NCI-H2196 treated with DMSO at 0.1 percent for 48 hours (cell line): ENCODE measurements at regions not wholly inside any gene's neighbourhood (a gene's known extent, or its start where the extent isn't known, plus 50 kb on each side); places are given as distances from the start of the nearest gene placed in this dataset.
"Not testable (repeated sequence)": the region's sequence is repeated elsewhere in the genome, so short reads cannot be mapped to it uniquely, and the experiment has no call there.

ENCODE experiments used
- DNase-seq: peaks from one replicate; lab custom pipeline; 2025; ENCODE audit not compliant: unreplicated experiment; lab: John Stamatoyannopoulos, UW

DNA sequence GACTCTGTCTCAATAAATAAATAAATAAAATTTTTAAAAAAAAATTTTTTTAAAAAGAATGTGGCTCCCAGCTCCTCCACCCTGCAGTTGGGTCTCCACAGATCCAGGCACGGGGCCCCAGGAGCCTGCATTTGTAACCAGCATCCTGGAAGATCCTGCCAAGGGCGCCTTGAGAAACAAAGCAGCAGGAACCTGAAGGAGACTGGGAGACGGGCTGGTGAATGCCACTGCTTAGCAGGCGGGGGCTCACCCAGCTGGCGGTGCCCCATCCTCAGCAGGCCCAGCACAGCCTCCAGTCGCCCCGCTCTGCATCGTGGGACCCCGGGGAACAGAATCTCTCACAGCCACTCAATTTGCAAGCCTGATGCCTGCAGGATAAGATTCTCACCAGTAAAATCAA lies 187.5 kb upstream of the SALL3 start:
- DNase-seq: no peak

DNA sequence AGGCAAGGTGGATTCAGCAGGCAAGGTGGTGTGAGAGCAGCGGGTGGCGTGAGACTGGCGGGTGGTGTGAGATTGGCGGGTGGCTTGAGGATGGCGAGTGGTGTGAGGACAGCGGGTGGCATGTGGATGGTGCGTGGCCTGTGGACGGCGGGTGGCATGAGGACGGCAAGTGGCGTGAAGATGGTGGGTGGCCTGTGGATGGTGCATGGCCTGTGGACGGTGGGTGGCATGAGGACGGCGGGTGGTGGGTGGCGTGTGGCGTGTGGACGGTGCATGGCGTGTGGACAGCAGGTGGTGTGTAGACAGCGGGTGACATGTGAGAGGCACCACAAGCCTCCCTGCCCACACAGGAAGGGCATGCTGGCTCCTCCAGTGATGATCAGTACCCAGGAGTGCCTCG lies 186.9 kb upstream of the SALL3 start:
- no peak for DNase-seq

DNA sequence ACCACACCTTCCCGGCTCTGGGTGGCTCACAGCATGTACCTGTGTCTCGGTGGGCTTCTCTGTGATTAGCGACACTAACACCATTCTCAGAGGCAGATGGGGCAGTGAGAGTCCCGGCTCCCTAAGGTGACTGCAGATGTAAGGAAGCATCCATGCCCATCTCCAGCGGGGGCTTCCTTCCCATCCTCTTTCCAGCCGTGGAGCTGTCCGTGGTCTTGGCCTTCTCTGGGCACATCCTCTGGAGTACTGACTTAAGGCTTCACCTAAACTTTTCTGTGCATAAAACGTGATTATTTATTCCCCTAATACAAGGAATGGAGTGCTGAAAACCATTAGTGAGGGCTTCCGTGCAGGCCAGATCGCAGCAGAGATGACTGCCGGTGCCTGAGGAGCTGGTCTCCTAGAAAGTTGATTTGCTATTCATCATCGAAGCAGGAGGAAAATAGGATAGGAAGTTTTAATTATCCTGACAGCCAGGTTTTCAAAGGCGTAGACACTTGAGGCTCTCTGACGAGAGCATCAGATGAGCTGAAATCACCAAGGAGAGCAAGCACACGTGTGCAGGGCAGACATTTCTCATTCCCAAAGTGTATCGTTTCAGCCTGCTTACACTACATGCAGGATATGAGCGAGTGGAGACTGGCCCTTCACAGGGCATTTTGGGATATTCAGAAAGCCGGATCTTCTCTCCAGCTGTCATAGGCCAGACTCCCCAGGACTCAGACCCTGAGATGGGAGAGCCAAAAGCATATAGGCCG lies 186.1 kb upstream of the SALL3 start:
- no peak for DNase-seq

DNA sequence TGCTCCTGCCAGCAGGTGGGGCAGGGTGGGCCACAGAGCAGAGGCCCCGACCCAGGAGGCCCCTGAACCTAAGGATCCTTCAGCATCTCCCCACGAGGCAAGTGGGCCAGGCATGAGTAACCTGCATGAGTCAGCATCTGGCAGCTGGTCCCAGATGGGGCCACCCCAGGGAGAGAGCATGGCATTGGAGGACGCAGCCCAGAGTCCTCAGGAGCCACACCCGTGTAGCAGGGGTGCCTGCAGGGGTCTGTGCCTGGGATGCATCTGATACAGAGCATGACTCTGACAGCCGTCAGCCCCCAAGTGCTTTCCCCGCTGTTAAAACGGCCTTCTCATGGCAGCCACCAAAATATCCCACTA lies 185.6 kb upstream of the SALL3 start:
- no peak for DNase-seq

DNA sequence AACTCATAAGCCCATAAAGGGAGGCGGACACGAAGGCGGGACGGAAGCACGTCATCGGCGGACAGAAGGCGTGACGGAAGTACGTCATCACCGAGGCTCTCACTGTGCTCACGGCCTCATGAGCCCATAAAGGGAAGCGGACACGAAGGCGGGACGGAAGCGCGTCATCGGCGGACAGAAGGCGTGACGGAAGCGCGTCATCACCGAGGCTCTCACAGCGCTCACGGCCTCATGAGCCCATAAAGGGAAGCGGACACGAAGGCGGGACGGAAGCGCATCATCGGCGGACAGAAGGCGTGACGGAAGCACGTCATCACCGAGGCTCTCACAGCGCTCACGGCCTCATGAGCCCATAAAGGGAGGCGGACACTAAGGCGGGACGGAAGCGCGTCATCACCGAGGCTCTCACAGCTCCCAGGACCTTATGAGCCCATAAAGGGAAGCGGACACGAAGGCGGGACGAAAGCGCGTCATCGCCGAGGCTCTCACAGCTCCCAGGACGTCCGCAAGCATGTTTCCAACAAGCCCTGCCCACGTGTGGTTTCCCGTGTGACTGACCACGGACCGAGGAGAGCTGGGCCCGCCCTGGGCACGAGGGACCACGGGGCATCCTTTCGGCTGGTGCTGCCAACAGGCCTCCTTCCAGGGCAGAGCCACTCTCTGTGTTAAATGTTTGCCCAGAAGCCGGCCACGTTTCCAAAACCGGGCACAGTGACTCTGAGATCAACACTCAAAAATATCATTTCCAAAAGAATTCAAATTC lies 182.7 kb upstream of the SALL3 start:
- DNase-seq: no peak

DNA sequence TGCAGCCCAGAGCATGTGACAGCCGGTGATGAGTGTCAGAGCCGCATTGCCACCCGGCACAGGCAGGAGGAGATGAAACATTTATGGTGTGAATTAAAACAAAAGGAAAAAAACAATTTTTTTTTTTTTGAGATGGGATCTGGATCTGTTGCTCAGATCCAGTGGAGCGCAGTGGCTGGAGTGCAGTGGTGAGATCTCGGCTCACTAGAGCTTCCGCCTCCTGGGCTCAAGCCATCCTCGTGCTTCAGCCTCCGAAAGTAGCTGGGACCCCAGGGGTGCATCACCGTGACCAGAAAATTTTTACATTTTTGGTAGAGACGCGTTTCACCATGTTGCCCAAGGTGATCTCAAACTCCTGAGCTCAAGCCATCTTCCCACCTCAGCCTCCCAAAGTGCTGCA lies 182.1 kb upstream of the SALL3 start:
- DNase-seq: no peak

DNA sequence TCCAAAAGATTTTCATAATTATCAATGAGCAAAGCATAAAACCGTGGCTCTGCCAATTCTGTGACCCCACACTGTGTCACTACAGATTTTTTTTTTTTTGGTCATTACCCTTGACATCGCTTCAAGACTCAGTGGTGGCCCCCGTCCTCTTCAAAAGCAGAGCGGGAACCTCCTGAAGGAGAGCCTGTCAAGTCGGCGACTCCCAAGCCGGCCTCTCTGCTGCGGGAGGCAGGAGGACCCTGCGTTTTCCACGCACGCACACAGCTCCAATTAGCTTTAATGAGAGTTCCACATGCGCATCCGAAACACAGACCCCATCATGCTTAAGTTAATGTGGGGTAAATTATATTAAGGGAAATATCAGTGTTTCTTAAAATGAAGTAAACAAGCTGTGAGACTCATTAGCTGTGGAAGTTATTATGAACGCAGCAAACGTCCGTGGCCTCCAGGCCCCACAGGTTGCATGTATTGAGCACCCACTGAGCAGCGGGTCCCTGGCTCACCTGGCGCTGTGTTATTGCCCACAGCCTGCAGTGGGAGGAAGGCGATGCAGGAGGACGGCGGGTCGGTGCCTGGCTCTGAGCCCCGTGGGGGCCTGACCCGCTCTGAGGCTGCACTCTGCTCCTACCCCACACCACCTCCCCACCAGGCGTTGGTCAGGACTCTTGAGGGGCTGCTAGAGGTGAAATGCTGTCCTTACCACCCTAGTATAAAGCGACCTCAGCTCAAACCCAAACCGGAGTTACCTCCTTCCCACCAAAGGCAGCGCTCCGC lies 181.0 kb upstream of the SALL3 start:
- no peak for DNase-seq

DNA sequence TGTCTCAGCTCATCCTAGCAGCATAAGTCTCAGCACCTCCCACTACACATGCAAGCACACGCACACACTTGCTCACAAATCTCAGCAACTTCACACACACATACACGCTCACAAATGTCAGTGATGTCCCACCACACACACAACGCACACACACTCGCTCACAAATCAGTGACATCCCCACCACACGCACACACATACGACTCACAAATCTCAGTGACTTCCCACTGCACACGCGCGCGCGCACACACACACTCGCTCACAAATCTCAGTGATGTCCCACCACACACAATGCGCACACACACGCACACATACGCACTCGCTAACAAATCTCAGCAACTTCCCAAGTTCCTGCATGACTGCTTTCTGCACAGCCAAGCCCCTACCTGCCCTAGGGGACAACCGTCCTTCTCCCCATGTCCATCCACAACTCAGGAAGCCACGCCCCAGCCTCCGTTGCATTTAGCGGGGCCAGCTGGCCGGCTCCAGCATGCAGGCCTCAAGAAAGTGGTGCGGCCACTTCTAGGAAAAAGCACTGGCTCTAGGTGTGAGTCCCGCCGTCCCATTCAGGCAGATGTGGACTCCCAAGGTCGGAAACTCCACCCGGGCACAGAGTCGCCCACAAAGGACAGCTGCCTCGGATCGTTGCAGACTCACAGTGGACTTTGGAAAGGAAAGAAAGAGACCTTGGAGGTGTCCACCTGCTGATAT lies 180.1 kb upstream of the SALL3 start:
- DNase-seq: no peak

DNA sequence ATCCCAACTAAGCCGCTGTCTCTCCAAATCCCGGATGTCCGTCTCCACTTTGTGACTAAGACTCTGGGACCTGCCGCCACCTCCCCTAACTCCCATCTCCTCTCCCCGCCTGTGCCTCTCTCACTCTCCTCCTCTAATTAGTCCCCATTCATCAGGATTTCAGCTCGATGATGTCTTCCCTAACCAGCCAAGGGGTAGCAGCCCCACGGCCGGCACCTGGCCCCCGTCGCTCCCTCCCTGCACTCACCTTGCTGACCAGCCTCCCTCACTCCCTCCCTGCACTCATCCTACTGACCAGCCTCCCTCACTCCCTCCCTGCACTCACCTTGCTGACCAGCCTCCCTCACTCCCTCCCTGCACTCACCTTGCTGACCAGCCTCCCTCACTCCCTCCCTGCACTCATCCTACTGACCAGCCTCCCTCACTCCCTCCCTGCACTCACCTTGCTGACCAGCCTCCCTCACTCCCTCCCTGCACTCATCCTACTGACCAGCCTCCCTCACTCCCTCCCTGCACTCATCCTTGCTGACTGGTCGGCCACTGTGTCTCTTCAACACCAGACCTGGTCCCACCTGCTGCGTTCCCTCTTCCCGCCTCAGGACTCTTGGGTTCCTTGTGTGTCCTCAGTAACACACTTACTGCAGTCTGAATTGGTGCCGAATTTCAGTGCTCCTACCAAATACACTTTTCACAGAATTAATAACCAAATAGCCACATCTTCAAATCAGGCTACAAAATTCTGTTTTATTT lies 179.3 kb upstream of the SALL3 start:
- not testable (repeated sequence) for DNase-seq

DNA sequence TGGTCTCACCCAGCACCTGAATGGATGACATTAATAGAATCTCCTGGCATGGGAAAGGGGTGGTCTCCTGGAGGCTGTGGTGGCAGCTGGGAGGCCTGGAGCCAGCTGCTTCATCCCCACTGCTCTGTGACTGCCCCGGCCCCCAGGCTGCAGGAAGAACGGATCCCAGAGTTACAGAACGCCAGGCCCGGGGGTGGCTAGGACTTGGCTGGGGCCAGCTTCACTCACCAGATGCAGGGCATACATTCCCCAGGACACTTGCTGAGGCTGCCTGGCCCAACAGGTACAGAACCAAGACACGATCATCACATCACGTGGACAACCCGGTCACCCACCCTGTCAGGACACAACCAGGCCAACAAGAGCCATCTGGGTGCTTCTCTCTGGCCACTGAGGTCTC lies 178.6 kb upstream of the SALL3 start:
- DNase-seq: no peak

DNA sequence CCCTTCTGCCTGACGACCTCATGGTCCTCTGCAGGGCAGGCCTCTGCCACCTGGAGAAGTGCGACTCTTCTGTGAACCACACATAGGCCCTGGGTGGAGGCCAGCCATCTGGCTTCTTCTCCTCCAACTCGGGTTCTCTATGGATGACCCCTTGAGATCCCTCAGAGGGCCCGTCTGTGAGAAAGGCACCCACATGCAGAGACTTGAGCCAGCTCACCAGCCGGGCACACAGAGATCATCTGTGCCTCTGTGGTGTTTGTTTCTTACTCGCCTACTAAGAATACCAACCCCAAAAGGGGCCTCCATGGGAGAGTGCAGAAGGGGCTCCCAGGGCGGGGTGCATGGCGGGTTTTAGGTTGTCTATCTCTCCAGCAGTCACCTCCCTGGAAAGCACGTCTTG lies 176.5 kb upstream of the SALL3 start:
- no peak for DNase-seq

DNA sequence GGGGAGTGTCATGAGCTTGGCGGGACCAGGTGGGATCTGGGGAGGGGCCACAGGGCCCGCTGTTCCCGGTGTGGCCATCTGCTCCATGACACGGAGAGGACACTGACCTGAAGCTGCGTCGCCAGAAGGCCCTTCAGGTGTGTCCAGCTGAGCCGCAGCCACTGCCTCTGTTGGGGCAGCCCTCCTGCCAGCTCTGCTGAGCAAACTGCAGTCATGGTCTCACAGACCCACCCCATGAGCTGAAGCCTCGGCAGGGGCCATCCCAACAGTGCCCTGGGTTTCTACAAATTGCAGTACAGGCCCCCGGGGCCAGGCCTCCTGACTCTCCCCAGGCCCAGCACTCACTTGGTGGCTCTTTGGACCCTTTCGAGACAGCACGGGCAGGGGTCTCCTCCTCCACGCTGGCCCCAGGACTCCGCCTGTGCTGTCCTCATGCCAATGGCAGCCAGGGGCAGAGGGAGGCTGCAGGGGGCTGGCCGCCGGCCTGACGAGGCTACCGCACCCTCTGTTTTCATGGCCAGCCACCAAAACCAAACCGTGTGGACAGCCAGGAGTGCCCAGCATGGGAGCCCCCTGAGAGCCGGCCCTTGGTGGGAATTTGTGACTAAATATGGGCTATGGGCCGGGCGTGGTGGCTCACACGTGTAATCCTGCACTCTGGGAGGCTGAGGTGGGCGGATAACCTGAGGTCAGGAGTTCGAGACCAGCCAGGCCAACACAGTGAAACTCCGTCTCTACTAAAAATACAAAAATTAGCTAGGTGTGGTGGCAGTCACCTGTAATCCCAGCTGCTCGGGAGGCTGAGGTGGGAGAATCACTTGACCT lies 175.2 kb upstream of the SALL3 start:
- no peak for DNase-seq

DNA sequence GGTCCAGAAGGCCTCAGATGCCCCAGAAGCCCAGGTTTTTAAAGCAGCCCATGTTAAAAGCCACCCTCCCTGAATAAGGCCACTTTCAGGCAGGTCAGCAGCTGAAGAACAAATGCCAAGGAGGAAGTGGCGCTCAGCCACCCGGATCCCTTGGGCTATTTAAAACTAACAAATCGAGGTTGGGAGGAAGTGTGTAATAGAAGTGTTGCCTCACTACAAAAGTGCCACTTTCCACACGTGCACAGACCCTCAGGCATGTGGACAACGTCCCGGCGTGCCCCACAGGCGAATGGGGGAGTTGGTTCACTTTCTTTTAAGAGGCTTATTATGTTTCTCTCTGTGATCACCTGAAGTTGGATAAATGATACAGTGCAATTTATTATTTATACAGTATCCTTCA lies 173.8 kb upstream of the SALL3 start:
- DNase-seq: no peak

DNA sequence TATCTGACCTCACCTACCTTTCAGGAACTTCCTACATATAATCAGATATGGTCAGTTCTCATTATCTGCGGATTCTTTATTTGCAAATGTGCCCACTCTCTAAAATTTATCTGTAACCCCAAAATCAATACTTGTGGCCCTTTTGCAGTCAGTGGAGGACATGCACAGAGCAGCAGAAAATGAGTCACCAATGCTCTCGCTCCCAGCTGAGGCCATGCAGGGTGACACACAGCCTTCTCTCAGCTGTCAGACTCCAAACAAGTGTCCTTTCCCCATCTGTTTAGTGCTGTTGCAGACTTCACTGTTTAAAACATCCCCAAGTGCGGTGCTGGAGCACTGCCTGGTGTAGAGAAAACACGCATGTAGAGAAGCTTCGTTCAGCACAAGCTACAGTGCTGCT lies 171.9 kb upstream of the SALL3 start:
- DNase-seq: no peak

DNA sequence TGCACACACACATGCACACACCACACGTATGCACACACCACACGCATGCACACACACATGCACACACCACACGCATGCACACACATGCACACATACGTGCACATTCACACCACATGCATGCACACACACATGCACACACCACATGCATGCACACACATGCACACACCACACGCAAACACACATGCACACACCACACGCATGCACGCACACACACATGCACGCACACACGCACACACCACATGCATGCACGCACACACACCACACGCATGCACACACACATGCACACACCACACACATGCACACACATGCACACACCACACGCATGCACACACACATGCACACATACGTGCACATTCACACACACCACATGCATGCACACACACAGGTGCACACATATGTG lies 169.8 kb upstream of the SALL3 start:
- DNase-seq: no peak

DNA sequence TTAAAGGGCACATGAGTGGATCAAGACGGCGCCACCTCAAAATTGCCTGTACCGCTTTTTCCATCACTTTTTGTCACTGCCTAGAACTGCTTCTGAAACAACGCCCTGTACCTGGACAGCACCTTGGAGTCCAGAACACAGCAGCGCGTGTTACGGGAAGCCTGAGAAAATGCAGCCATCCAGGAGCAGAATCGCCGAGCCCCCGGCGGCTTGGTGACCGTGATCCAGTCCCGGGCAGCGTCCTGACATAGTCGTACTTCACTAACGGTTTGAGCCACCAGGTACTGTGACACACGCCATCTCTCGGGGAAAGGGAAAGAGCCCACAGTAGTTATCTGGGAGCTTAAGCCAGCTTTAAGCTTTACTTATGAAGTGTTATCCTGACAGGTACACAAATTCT lies 168.9 kb upstream of the SALL3 start:
- no peak for DNase-seq

DNA sequence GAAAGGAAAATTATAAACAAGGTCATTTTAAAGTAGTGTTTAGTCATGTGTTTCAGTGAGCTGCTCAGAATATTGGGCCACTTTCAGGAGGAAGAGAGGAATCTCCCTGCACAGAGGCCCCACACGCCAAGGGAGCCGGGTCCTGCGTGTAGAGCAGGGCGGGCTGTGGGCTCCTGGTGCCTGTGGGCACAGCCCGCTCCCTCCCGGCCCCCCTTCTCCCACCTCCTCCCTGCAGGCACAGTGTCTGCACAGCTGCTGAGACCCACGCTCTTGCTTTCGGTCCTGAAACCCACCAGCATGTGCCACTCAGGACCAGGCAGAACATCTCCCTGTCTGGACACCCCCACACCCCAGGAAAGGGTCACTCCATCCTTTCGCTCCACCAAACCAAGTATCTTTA lies 167.6 kb upstream of the SALL3 start:
- no peak for DNase-seq

DNA sequence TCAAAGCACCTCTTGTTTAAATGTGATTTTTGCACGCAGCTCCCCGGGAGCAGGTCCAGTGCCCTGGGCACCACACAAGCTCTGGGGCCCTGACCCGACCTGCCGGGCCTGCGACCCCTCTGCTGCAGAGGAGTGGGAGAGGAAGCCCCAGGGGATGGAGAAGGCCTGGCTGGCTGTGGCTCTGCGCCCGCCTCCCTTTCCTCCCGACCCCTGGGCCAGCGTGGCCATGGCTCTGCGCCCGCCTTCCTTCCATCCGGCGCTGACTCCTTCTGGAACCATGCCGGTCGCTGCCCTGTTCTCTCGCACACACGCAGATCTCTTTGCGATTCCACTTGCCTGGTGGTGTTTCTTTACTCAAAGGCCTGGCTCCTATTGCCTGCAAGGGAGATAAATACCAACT lies 166.5 kb upstream of the SALL3 start:
- no peak for DNase-seq

DNA sequence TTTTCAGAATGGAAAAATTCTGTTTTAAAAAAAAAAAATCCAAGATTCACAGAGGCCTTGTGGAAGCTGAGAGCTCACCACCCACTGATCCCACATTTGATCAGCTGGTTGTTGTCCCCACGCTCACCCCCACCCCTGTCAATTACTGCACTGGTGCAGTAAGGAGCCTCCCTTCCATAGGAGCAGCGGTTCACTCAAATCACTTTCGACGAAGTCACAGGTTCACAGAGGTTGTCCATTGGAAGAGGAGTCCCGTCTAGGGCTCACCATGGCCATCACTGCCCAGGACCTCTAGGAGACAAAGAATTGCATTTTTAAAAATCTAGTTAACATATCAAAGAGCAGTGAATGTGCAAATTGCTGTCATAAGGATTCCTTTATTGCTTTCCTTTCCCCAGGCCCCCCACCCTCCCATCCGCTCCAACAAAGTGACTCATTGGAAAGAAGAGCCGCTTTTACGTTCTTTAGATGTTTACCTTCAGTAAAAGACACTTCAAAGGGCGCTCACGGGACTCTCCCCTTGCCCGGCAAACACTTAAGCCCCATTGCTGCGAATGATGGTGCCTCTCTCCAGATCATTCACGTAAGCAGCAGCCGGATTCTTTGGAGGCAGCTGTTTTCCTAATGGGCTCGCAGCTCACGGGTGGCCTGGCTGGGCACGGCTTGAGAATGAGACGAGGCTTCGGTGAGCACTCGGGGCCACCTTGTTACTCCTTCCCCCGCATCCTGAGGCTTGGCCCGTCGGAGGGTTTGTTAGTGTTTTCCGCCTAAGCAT lies 165.5 kb upstream of the SALL3 start:
- DNase-seq: no peak
